ENCODE measurements at regions not wholly inside any gene's neighbourhood (a gene's known extent, or its start where the extent isn't known, plus 50 kb on each side); places are given as distances from the start of the nearest gene placed in this dataset.

- H3K27me3 ChIP-seq, result no peaks in the 10 kb centered on the region
- no peak overlapping the region for H3K4me3 ChIP-seq
- TF ChIP-seq POLR2A (IDR thresholded peaks at IDR 0.05) (no peak), POLR2AphosphoS5 (IDR thresholded peaks at IDR 0.05) (no peak), EP300 (IDR thresholded peaks at IDR 0.05) (no peak), CTCF (IDR thresholded peaks at IDR 0.05) (no peak)
- peaks cover 0 to 39% (median 3%) of the 10 kb centered on the region in 3 donors for H3K4me1 ChIP-seq
- H3K9me3 ChIP-seq, result no peaks in the 10 kb centered on the region
- H3K27ac ChIP-seq, result peak overlapping the region; percentile 91 to 98 (median 94)
- WGBS, 2 donors (ENCODE audit: low coverage in 1 of 2), result 50 to 55% methylated on average over 2 of the region's 2 CpGs
- no peak for ATAC-seq
- H3K36me3 ChIP-seq, result no peaks in the 10 kb centered on the region
Observed at GRCh38 chr2:64748561-64748960, 94.8 kb upstream of the SERTAD2 start.

- Histone ChIP-seq H3K27ac (peak overlapping the region; percentile 91 to 98 (median 94)), H3K27me3 (no peaks in the 10 kb centered on the region), H3K9me3 (no peaks in the 10 kb centered on the region), H3K4me3 (peak overlapping the region; percentile 74 to 89), H3K36me3 (no peaks in the 10 kb centered on the region), H3K4me1 (peaks cover 0 to 39% (median 3%) of the 10 kb centered on the region in 3 donors)
- TF ChIP-seq EP300 (IDR thresholded peaks at IDR 0.05) (no peak), POLR2AphosphoS5 (IDR thresholded peaks at IDR 0.05) (no peak)
- WGBS, 2 donors (ENCODE audit: low coverage in 1 of 2), result 21 to 41% methylated on average over 4 of the region's 4 CpGs
- ATAC-seq, result no peak
Observed at GRCh38 chr2:64749446-64749845, 95.7 kb upstream of the SERTAD2 start.

- H3K36me3 ChIP-seq, result no peaks in the 10 kb centered on the region
- H3K27ac ChIP-seq, result peak overlapping the region; percentile 91 to 98 (median 94)
- no peaks in the 10 kb centered on the region for H3K27me3 ChIP-seq
- peak overlapping the region; percentile 74 to 89 for H3K4me3 ChIP-seq
- H3K9me3 ChIP-seq, result no peaks in the 10 kb centered on the region
- 0% methylated on average over 12 to 19 of the region's 38 CpGs for WGBS, 2 donors (ENCODE audit: low coverage in 1 of 2)
- peaks cover 0 to 39% (median 3%) of the 10 kb centered on the region in 3 donors for H3K4me1 ChIP-seq
- no peak for ATAC-seq
- TF ChIP-seq POLR2AphosphoS5 (IDR thresholded peaks at IDR 0.05) (peak; percentile 9), POLR2A (IDR thresholded peaks at IDR 0.05) (no peak), CTCF (IDR thresholded peaks at IDR 0.05) (peak in 2 of 4 experiments; percentile 37 to 43)
Observed at GRCh38 chr2:64750001-64750816, 96.5 kb upstream of the SERTAD2 start.

- Histone ChIP-seq H3K27me3 (no peaks in the 10 kb centered on the region), H3K4me1 (peaks cover 0 to 39% (median 3%) of the 10 kb centered on the region in 3 donors), H3K27ac (peak overlapping the region; percentile 91 to 98 (median 94)), H3K9me3 (no peaks in the 10 kb centered on the region), H3K36me3 (no peaks in the 10 kb centered on the region), H3K4me3 (peak overlapping the region; percentile 74 to 89)
- peak; percentile 93 for ATAC-seq
- peak; percentile 98 to 99 for TF ChIP-seq POLR2A (IDR thresholded peaks at IDR 0.05)
- peak in 1 of 4 experiments; percentile 46 for TF ChIP-seq CTCF (IDR thresholded peaks at IDR 0.05)
- peak; percentile 98 for TF ChIP-seq POLR2AphosphoS5 (IDR thresholded peaks at IDR 0.05)
- no peak for TF ChIP-seq EP300 (IDR thresholded peaks at IDR 0.05)
- WGBS, 2 donors (ENCODE audit: low coverage in 1 of 2), result 0 to 5% methylated on average over 8 to 17 of the region's 43 CpGs
Observed at GRCh38 chr2:64750817-64751285, 97.1 kb upstream of the SERTAD2 start.

GRCh38 chr2:64751286-64752260 is 97.9 kb upstream of the SERTAD2 start:
- H3K4me1 ChIP-seq, result peaks cover 0 to 39% (median 3%) of the 10 kb centered on the region in 3 donors
- no peaks in the 10 kb centered on the region for H3K9me3 ChIP-seq
- 1% methylated on average over 8 of the region's 59 CpGs; no CpG with 5 or more reads in 1 of the 2 donors for WGBS, 2 donors (ENCODE audit: low coverage in 1 of 2)
- no peaks in the 10 kb centered on the region for H3K36me3 ChIP-seq
- peak overlapping the region; percentile 92 to 98 (median 96) for H3K27ac ChIP-seq
- TF ChIP-seq EP300 (IDR thresholded peaks at IDR 0.05) (no peak), POLR2AphosphoS5 (IDR thresholded peaks at IDR 0.05) (peak; percentile 96), POLR2A (IDR thresholded peaks at IDR 0.05) (peak; percentile 88 to 90), CTCF (IDR thresholded peaks at IDR 0.05) (peak; percentile 37 to 91 (median 76))
- ATAC-seq, result peak; percentile 92
- no peaks in the 10 kb centered on the region for H3K27me3 ChIP-seq
- peak overlapping the region; percentile 71 to 74 for H3K4me3 ChIP-seq
